GM23338 (cell line): ENCODE measurements at regions not wholly inside any gene's neighbourhood (a gene's known extent, or its start where the extent isn't known, plus 50 kb on each side); places are given as distances from the start of the nearest gene placed in this dataset.

Source experiments
- ATAC-seq: fragments of 200-7000 bp; cut with Tn5 transposase; 3 replicates; pipeline ENCODE4 v1.9.1; 2020
- DNase-seq: peaks from one replicate; pipeline ENCODE4 v3.0.0-alpha.2; 2015; ENCODE audit warnings: low spot score
- H2AFZ ChIP-seq: fragments of 200-600 bp; sonication (generic); 2 replicates; pipeline ENCODE4 v1.8.0; 2016; ENCODE audit warnings: antibody characterized with exemption, mild to moderate bottlenecking, moderate library complexity
- H3F3A ChIP-seq: fragments of 200-600 bp; sonication (generic); replicated peaks from 2 replicates; pipeline ENCODE4 v1.8.0; 2017; ENCODE audit warnings: antibody characterized with exemption, mixed run types, low read depth
- H3K27ac ChIP-seq: fragments of 200-600 bp; sonication (generic); 2 replicates; pipeline ENCODE4 v1.6.1; 2016; ENCODE audit warnings: low read depth
- H3K27me3 ChIP-seq: fragments of 200-600 bp; sonication (generic); 2 replicates; pipeline ENCODE4 v1.8.0; 2016; ENCODE audit warnings: mild to moderate bottlenecking, mixed run types, moderate library complexity; ENCODE audit not compliant: insufficient read depth
- H3K36me3 ChIP-seq: fragments of 200-600 bp; sonication (generic); 2 replicates; pipeline ENCODE4 v1.8.0; 2016; ENCODE audit warnings: mild to moderate bottlenecking; ENCODE audit not compliant: insufficient read depth
- H3K4me1 ChIP-seq: fragments of 200-600 bp; sonication (generic); 2 replicates; pipeline ENCODE4 v1.8.0; 2016; ENCODE audit warnings: mild to moderate bottlenecking, moderate library complexity; ENCODE audit not compliant: insufficient read depth
- H3K4me2 ChIP-seq: fragments of 200-600 bp; sonication (generic); 2 replicates; pipeline ENCODE4 v1.7.1; 2017; ENCODE audit warnings: mixed run types
- H3K4me3 ChIP-seq: fragments of 200-600 bp; sonication (generic); 2 replicates; pipeline ENCODE4 v1.6.1; 2016; ENCODE audit warnings: mixed run types
- H3K79me2 ChIP-seq: fragments of 200-600 bp; sonication (generic); replicated peaks from 2 replicates; pipeline ENCODE4 v1.8.0; 2017; ENCODE audit warnings: mild to moderate bottlenecking; ENCODE audit not compliant: insufficient read depth
- H3K9me2 ChIP-seq: fragments of 200-600 bp; sonication (generic); 2 replicates; pipeline ENCODE4 v1.8.0; 2017; ENCODE audit not compliant: insufficient read depth
- H4K20me1 ChIP-seq: fragments of 200-600 bp; sonication (generic); replicated peaks from 2 replicates; pipeline ENCODE4 v1.8.0; 2017; ENCODE audit warnings: mild to moderate bottlenecking; ENCODE audit not compliant: insufficient read depth
- H3K27ac Mint-ChIP-seq: 2 replicates; pipeline ENCODE4 v1.8.0; 2020; ENCODE audit warnings: inconsistent platforms, mild to moderate bottlenecking, moderate library complexity, mixed read lengths
- H3K27me3 Mint-ChIP-seq: 3 replicates; pipeline ENCODE4 v1.8.0; 2022; ENCODE audit warnings: low read depth, mild to moderate bottlenecking, moderate library complexity, mixed read lengths, inconsistent platforms; ENCODE audit not compliant: insufficient read depth, poor library complexity
- H3K36me3 Mint-ChIP-seq: 3 replicates; pipeline ENCODE4 v1.8.0; 2021; ENCODE audit warnings: low read depth, mild to moderate bottlenecking, inconsistent platforms, moderate library complexity, mixed read lengths
- H3K4me1 Mint-ChIP-seq: 3 replicates; pipeline ENCODE4 v1.8.0; 2020; ENCODE audit warnings: mild to moderate bottlenecking, inconsistent platforms, mixed read lengths
- H3K4me3 Mint-ChIP-seq: 3 replicates; pipeline ENCODE4 v1.8.0; 2021; ENCODE audit warnings: moderate library complexity, mild to moderate bottlenecking, inconsistent platforms, mixed read lengths
- H3K9me3 Mint-ChIP-seq: 3 replicates; pipeline ENCODE4 v1.8.0; 2020; ENCODE audit warnings: moderate library complexity, mild to moderate bottlenecking, inconsistent platforms, mixed read lengths
- EZH2 ChIP-seq: fragments of 200-600 bp; sonication (generic); IDR thresholded peaks from one replicate; pipeline ENCODE4 v1.8.0; 2017; ENCODE audit warnings: antibody characterized with exemption, mild to moderate bottlenecking, low read depth; ENCODE audit not compliant: unreplicated experiment
- EZH2phosphoT487 ChIP-seq: fragments of 200-600 bp; sonication (generic); IDR thresholded peaks from one replicate; pipeline ENCODE4 v1.8.1; 2018; ENCODE audit warnings: antibody characterized with exemption; ENCODE audit not compliant: unreplicated experiment
- NANOG ChIP-seq: IDR thresholded peaks from 2 replicates; pipeline ENCODE4 v1.6.1; 2016; ENCODE audit warnings: antibody characterized with exemption, borderline replicate concordance
- STAT1 ChIP-seq: IDR thresholded peaks from one replicate; pipeline ENCODE4 v1.6.1; 2016; ENCODE audit warnings: antibody characterized with exemption; ENCODE audit not compliant: unreplicated experiment
- ZNF114 ChIP-seq: fragments of 250-450 bp; sonication (Bioruptor Pico); IDR thresholded peaks from 2 replicates; pipeline ENCODE4 v1.5.0; 2020; ENCODE audit warnings: mild to moderate bottlenecking, moderate library complexity
- ZNF331 ChIP-seq: fragments of 250-450 bp; sonication (Bioruptor Pico); IDR thresholded peaks from 2 replicates; pipeline ENCODE4 v1.5.0; 2020; ENCODE audit warnings: low read depth, mild to moderate bottlenecking, moderate library complexity
- TF ChIP-seq, protein P1 (sequence below), 2 experiments: fragments of 200-600 bp in 1 of 2; sonication (generic) in 1 of 2; conservative IDR thresholded peaks; 2 replicates each; pipeline versions ENCODE4 v1.5.1 to v1.6.1; 2016 to 2017; ENCODE audit warnings: antibody characterized with exemption in 2 of 2, low read depth in 2 of 2, mild to moderate bottlenecking in 2 of 2, moderate library complexity in 1 of 2
- TF ChIP-seq, protein P2 (sequence below): IDR thresholded peaks from 2 replicates; pipeline ENCODE4 v1.6.1; 2016; ENCODE audit warnings: antibody characterized with exemption
- TF ChIP-seq, protein P3 (sequence below): fragments of 250-450 bp; sonication (Bioruptor Pico); IDR thresholded peaks from 2 replicates; pipeline ENCODE4 v1.5.0; 2020; ENCODE audit warnings: mild to moderate bottlenecking, moderate library complexity

DNA sequence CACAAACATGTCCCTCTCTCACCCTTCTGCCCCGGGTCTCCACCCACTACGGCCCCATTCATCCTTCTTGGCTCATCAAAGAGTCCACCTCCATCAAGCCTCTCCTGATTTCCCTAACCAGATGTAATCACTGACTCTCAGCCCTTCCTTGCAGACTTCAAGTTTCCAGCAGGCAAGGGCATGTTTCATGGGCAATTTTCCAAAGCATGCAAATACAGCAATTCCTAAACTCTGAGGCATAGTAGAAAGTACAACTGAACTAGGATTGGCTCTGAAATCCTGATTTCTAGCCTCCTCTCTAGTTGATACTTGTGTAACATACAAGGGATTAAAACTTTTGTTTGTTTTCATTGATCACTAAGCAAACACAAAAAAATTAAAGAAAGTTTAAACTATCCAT, 109.1 kb upstream of the GADD45A start:
- Histone ChIP-seq H3F3A (no peaks in the 10 kb centered on the region), H3K4me1 (no peaks in the 10 kb centered on the region), H4K20me1 (no peaks in the 10 kb centered on the region), H2AFZ (no peak overlapping the region), H3K79me2 (no peaks in the 10 kb centered on the region), H3K4me3 (no peak overlapping the region), H3K4me2 (no peak overlapping the region), H3K27me3 (no peaks in the 10 kb centered on the region), H3K27ac (no peak overlapping the region), H3K36me3 (no peaks in the 10 kb centered on the region), H3K9me2 (peaks cover 7% of the 10 kb centered on the region; the same call in 1 of the 2 replicates)
- TF ChIP-seq ZNF114 (CRISPR knock-in tag) (no peak), ZNF331 (CRISPR knock-in tag) (no peak)
- TF ChIP-seq, protein P1, sequence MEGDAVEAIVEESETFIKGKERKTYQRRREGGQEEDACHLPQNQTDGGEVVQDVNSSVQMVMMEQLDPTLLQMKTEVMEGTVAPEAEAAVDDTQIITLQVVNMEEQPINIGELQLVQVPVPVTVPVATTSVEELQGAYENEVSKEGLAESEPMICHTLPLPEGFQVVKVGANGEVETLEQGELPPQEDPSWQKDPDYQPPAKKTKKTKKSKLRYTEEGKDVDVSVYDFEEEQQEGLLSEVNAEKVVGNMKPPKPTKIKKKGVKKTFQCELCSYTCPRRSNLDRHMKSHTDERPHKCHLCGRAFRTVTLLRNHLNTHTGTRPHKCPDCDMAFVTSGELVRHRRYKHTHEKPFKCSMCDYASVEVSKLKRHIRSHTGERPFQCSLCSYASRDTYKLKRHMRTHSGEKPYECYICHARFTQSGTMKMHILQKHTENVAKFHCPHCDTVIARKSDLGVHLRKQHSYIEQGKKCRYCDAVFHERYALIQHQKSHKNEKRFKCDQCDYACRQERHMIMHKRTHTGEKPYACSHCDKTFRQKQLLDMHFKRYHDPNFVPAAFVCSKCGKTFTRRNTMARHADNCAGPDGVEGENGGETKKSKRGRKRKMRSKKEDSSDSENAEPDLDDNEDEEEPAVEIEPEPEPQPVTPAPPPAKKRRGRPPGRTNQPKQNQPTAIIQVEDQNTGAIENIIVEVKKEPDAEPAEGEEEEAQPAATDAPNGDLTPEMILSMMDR (conservative IDR thresholded peaks at IDR 0.05; ENCODE audit: low read depth in 2 of 2), result no peak
- TF ChIP-seq, protein P2, sequence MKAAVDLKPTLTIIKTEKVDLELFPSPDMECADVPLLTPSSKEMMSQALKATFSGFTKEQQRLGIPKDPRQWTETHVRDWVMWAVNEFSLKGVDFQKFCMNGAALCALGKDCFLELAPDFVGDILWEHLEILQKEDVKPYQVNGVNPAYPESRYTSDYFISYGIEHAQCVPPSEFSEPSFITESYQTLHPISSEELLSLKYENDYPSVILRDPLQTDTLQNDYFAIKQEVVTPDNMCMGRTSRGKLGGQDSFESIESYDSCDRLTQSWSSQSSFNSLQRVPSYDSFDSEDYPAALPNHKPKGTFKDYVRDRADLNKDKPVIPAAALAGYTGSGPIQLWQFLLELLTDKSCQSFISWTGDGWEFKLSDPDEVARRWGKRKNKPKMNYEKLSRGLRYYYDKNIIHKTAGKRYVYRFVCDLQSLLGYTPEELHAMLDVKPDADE, result no peak
- no peak for ATAC-seq
- H3K27me3 Mint-ChIP-seq, result peaks cover 2% of the 10 kb centered on the region
- no peaks in the 10 kb centered on the region for H3K9me3 Mint-ChIP-seq
- no peak overlapping the region for H3K4me3 Mint-ChIP-seq
- no peak for DNase-seq
- no peak overlapping the region for H3K27ac Mint-ChIP-seq
- H3K4me1 Mint-ChIP-seq, result peaks cover 6% of the 10 kb centered on the region; the same call in 2 of the 3 replicates
- no peaks in the 10 kb centered on the region for H3K36me3 Mint-ChIP-seq

DNA sequence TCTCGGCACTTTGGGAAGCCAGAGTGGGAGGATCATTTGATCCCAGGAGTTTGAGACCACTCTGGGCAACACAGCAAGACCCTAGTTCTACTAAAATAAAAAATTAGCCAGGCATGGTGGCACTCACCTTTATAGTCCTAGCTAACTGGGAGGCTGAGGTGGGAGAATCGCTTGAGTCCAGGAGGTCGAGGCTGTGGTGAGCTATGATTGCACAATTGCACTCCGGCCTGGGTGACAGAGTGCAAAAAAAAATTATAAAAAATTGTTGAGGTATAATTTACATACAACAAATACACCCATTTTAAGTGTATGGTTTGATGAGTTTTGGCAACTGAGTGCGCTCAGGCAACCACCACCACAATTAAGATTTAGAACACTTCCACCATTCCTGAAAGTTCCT, 108.5 kb upstream of the GADD45A start:
- Histone ChIP-seq H3K27me3 (no peaks in the 10 kb centered on the region), H3K27ac (no peak overlapping the region), H3K4me3 (no peak overlapping the region), H3K9me2 (peaks cover 7% of the 10 kb centered on the region; the same call in 1 of the 2 replicates), H3K79me2 (no peaks in the 10 kb centered on the region), H3K4me2 (no peak overlapping the region), H4K20me1 (no peaks in the 10 kb centered on the region), H3K4me1 (no peaks in the 10 kb centered on the region), H3K36me3 (no peaks in the 10 kb centered on the region), H3F3A (no peaks in the 10 kb centered on the region), H2AFZ (no peak overlapping the region)
- ATAC-seq (no peak), DNase-seq (no peak)
- H3K4me3 Mint-ChIP-seq, result no peak overlapping the region
- no peak overlapping the region for H3K27ac Mint-ChIP-seq
- H3K4me1 Mint-ChIP-seq, result peaks cover 12% of the 10 kb centered on the region
- H3K27me3 Mint-ChIP-seq, result peaks cover 2% of the 10 kb centered on the region
- H3K9me3 Mint-ChIP-seq, result no peaks in the 10 kb centered on the region
- no peaks in the 10 kb centered on the region for H3K36me3 Mint-ChIP-seq
- TF ChIP-seq, protein P2, result no peak
- TF ChIP-seq NANOG (no peak), ZNF114 (CRISPR knock-in tag) (no peak), EZH2phosphoT487 (no peak), STAT1 (no peak), EZH2 (no peak)
- TF ChIP-seq, protein P1 (conservative IDR thresholded peaks at IDR 0.05; ENCODE audit: low read depth in 2 of 2), result no peak
- TF ChIP-seq, protein P3, sequence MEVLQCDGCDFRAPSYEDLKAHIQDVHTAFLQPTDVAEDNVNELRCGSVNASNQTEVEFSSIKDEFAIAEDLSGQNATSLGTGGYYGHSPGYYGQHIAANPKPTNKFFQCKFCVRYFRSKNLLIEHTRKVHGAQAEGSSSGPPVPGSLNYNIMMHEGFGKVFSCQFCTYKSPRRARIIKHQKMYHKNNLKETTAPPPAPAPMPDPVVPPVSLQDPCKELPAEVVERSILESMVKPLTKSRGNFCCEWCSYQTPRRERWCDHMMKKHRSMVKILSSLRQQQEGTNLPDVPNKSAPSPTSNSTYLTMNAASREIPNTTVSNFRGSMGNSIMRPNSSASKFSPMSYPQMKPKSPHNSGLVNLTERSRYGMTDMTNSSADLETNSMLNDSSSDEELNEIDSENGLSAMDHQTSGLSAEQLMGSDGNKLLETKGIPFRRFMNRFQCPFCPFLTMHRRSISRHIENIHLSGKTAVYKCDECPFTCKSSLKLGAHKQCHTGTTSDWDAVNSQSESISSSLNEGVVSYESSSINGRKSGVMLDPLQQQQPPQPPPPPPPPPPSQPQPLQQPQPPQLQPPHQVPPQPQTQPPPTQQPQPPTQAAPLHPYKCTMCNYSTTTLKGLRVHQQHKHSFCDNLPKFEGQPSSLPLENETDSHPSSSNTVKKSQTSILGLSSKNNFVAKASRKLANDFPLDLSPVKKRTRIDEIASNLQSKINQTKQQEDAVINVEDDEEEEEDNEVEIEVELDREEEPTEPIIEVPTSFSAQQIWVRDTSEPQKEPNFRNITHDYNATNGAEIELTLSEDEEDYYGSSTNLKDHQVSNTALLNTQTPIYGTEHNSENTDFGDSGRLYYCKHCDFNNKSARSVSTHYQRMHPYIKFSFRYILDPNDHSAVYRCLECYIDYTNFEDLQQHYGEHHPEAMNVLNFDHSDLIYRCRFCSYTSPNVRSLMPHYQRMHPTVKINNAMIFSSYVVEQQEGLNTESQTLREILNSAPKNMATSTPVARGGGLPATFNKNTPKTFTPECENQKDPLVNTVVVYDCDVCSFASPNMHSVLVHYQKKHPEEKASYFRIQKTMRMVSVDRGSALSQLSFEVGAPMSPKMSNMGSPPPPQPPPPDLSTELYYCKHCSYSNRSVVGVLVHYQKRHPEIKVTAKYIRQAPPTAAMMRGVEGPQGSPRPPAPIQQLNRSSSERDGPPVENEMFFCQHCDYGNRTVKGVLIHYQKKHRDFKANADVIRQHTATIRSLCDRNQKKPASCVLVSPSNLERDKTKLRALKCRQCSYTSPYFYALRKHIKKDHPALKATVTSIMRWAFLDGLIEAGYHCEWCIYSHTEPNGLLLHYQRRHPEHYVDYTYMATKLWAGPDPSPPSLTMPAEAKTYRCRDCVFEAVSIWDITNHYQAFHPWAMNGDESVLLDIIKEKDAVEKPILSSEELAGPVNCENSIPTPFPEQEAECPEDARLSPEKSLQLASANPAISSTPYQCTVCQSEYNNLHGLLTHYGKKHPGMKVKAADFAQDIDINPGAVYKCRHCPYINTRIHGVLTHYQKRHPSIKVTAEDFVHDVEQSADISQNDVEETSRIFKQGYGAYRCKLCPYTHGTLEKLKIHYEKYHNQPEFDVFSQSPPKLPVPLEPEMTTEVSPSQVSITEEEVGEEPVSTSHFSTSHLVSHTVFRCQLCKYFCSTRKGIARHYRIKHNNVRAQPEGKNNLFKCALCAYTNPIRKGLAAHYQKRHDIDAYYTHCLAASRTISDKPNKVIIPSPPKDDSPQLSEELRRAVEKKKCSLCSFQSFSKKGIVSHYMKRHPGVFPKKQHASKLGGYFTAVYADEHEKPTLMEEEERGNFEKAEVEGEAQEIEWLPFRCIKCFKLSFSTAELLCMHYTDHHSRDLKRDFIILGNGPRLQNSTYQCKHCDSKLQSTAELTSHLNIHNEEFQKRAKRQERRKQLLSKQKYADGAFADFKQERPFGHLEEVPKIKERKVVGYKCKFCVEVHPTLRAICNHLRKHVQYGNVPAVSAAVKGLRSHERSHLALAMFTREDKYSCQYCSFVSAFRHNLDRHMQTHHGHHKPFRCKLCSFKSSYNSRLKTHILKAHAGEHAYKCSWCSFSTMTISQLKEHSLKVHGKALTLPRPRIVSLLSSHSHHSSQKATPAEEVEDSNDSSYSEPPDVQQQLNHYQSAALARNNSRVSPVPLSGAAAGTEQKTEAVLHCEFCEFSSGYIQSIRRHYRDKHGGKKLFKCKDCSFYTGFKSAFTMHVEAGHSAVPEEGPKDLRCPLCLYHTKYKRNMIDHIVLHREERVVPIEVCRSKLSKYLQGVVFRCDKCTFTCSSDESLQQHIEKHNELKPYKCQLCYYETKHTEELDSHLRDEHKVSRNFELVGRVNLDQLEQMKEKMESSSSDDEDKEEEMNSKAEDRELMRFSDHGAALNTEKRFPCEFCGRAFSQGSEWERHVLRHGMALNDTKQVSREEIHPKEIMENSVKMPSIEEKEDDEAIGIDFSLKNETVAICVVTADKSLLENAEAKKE, result no peak
